WERI-Rb-1 (cell line): ENCODE measurements at regions not wholly inside any gene's neighbourhood (a gene's known extent, or its start where the extent isn't known, plus 50 kb on each side); places are given as distances from the start of the nearest gene placed in this dataset.

Experiments used
- DNase-seq: peaks from one replicate; pipeline ENCODE4 v3.0.0-alpha.2; 2020
- H3K27ac ChIP-seq: fragments of 250-450 bp; sonication (Bioruptor Pico); 2 replicates; pipeline ENCODE4 v1.5.1; 2020; ENCODE audit warnings: mild to moderate bottlenecking, moderate library complexity
- H3K27me3 ChIP-seq: fragments of 250-450 bp; sonication (Bioruptor Pico); 2 replicates; pipeline ENCODE4 v1.5.1; 2021; ENCODE audit warnings: mild to moderate bottlenecking, low read depth, moderate library complexity; ENCODE audit not compliant: insufficient read depth, severe bottlenecking
- H3K36me3 ChIP-seq: fragments of 250-450 bp; sonication (Bioruptor Pico); 2 replicates; pipeline ENCODE4 v1.5.1; 2020; ENCODE audit warnings: mild to moderate bottlenecking, moderate library complexity
- H3K4me3 ChIP-seq: 2 replicates; pipeline ENCODE4 v1.5.1; 2011; ENCODE audit warnings: low read depth, mild to moderate bottlenecking, control low read depth, low read length
- H3K9me3 ChIP-seq: fragments of 250-450 bp; sonication (Bioruptor Pico); 2 replicates; pipeline ENCODE4 v1.5.1; 2021; ENCODE audit warnings: mild to moderate bottlenecking, moderate library complexity; ENCODE audit not compliant: severe bottlenecking
- CTCF ChIP-seq: IDR thresholded peaks from 2 replicates; pipeline ENCODE4 v1.5.1; 2011; ENCODE audit warnings: low read depth, mild to moderate bottlenecking, control low read depth, inconsistent platforms, low read length

- Histone ChIP-seq H3K27me3 (no peaks in the 10 kb centered on the region), H3K4me3 (no peak overlapping the region), H3K36me3 (no peaks in the 10 kb centered on the region), H3K27ac (no peak overlapping the region), H3K9me3 (peaks cover 4% of the 10 kb centered on the region)
- DNase-seq = no peak
- TF ChIP-seq CTCF = no peak
Observed at GRCh38 chr2:196464311-196464710, 175.2 kb upstream of the CCDC150 start.

- Histone ChIP-seq H3K36me3 (no peaks in the 10 kb centered on the region), H3K4me3 (no peak overlapping the region), H3K27me3 (no peaks in the 10 kb centered on the region), H3K9me3 (peaks cover 3% of the 10 kb centered on the region), H3K27ac (no peak overlapping the region)
- no peak for DNase-seq
- TF ChIP-seq CTCF = no peak
Observed at GRCh38 chr2:196466581-196466980, 172.9 kb upstream of the CCDC150 start.

GRCh38 chr2:196468394-196468793 is 171.1 kb upstream of the CCDC150 start:
- no peak for DNase-seq
- Histone ChIP-seq H3K27ac (no peak overlapping the region), H3K27me3 (no peaks in the 10 kb centered on the region), H3K36me3 (no peaks in the 10 kb centered on the region), H3K9me3 (no peaks in the 10 kb centered on the region), H3K4me3 (no peak overlapping the region)
- peak; percentile 34; the same call in 1 of the 2 replicates for TF ChIP-seq CTCF

GRCh38 chr2:196473617-196474016 is 165.9 kb upstream of the CCDC150 start:
- DNase-seq = no peak
- no peak for TF ChIP-seq CTCF
- H3K27me3 ChIP-seq = no peaks in the 10 kb centered on the region
- no peaks in the 10 kb centered on the region for H3K9me3 ChIP-seq
- no peak overlapping the region for H3K4me3 ChIP-seq
- H3K36me3 ChIP-seq = no peaks in the 10 kb centered on the region
- H3K27ac ChIP-seq = no peak overlapping the region

GRCh38 chr2:196475611-196476010 is 163.9 kb upstream of the CCDC150 start:
- no peak for DNase-seq
- Histone ChIP-seq H3K27ac (no peak overlapping the region), H3K36me3 (no peaks in the 10 kb centered on the region), H3K27me3 (no peaks in the 10 kb centered on the region), H3K4me3 (no peak overlapping the region), H3K9me3 (no peaks in the 10 kb centered on the region)
- no peak for TF ChIP-seq CTCF

GRCh38 chr2:196478588-196478987 is 160.9 kb upstream of the CCDC150 start:
- no peak for DNase-seq
- Histone ChIP-seq H3K4me3 (no peak overlapping the region), H3K36me3 (no peaks in the 10 kb centered on the region), H3K9me3 (no peaks in the 10 kb centered on the region), H3K27me3 (no peaks in the 10 kb centered on the region), H3K27ac (no peak overlapping the region)
- no peak for TF ChIP-seq CTCF
